Right forelimb (tissue), 1 donor: ENCODE measurements at regions not wholly inside any gene's neighbourhood (a gene's known extent, or its start where the extent isn't known, plus 50 kb on each side); places are given as distances from the start of the nearest gene placed in this dataset.
"Not testable (repeated sequence)": the region's sequence is repeated elsewhere in the genome, so short reads cannot be mapped to it uniquely, and the experiment has no call there.

Experiments used
- DNase-seq: peaks from one replicate; pipeline ENCODE4 v3.0.0-alpha.2; 2018

- no peak for DNase-seq
These were observed 2245.0 kb upstream of the RAG2 start for GRCh38 chr11:38842991-38843390.

GRCh38 chr11:38839071-38839470 is 2241.0 kb upstream of the RAG2 start:
- DNase-seq = no peak

- no peak for DNase-seq
These were observed 2237.9 kb upstream of the RAG2 start for GRCh38 chr11:38835966-38836365.

- no peak for DNase-seq
These were observed 2226.5 kb upstream of the RAG2 start for GRCh38 chr11:38824573-38824972.

- not testable (repeated sequence) for DNase-seq
These were observed 2223.8 kb upstream of the RAG2 start for GRCh38 chr11:38821786-38822185.

- DNase-seq = no peak
These were observed 2221.9 kb upstream of the RAG2 start for GRCh38 chr11:38819981-38820380.

- DNase-seq = no peak
These were observed 2220.7 kb upstream of the RAG2 start for GRCh38 chr11:38818720-38819119.

- DNase-seq = no peak
These were observed 2216.6 kb upstream of the RAG2 start for GRCh38 chr11:38814670-38815069.

GRCh38 chr11:38809521-38809920 is 2211.5 kb upstream of the RAG2 start:
- DNase-seq = no peak

GRCh38 chr11:38796281-38796680 is 2198.2 kb upstream of the RAG2 start:
- no peak for DNase-seq

- DNase-seq = no peak
These were observed 2197.0 kb upstream of the RAG2 start for GRCh38 chr11:38795027-38795426.

GRCh38 chr11:38791346-38791961 is 2193.4 kb upstream of the RAG2 start:
- DNase-seq = no peak

- DNase-seq = no peak
These were observed 2190.5 kb upstream of the RAG2 start for GRCh38 chr11:38788561-38788960.

- DNase-seq = no peak
These were observed 2186.1 kb upstream of the RAG2 start for GRCh38 chr11:38784164-38784563.

GRCh38 chr11:38766796-38767195 is 2168.8 kb upstream of the RAG2 start:
- DNase-seq = no peak

- no peak for DNase-seq
These were observed 2161.4 kb upstream of the RAG2 start for GRCh38 chr11:38759394-38759793.

GRCh38 chr11:38756537-38756936 is 2158.5 kb upstream of the RAG2 start:
- DNase-seq = no peak

GRCh38 chr11:38751421-38751820 is 2153.4 kb upstream of the RAG2 start:
- no peak for DNase-seq

- not testable (repeated sequence) for DNase-seq
These were observed 2148.5 kb upstream of the RAG2 start for GRCh38 chr11:38746516-38746915.

GRCh38 chr11:38723361-38723760 is 2125.3 kb upstream of the RAG2 start:
- no peak for DNase-seq

GRCh38 chr11:38721586-38722315 is 2123.7 kb upstream of the RAG2 start:
- no peak for DNase-seq

GRCh38 chr11:38718659-38719058 is 2120.6 kb upstream of the RAG2 start:
- no peak for DNase-seq

GRCh38 chr11:38718049-38718448 is 2120.0 kb upstream of the RAG2 start:
- no peak for DNase-seq

- DNase-seq = no peak
These were observed 2113.1 kb upstream of the RAG2 start for GRCh38 chr11:38711110-38711509.

GRCh38 chr11:38710262-38710661 is 2112.2 kb upstream of the RAG2 start:
- DNase-seq = no peak
